GM23338 (cell line): ENCODE measurements at regions not wholly inside any gene's neighbourhood (a gene's known extent, or its start where the extent isn't known, plus 50 kb on each side); places are given as distances from the start of the nearest gene placed in this dataset.

Source experiments
- ATAC-seq: fragments of 200-7000 bp; cut with Tn5 transposase; 3 replicates; pipeline ENCODE4 v1.9.1; 2020
- DNase-seq: peaks from one replicate; pipeline ENCODE4 v3.0.0-alpha.2; 2015; ENCODE audit warnings: low spot score
- H2AFZ ChIP-seq: fragments of 200-600 bp; sonication (generic); 2 replicates; pipeline ENCODE4 v1.8.0; 2016; ENCODE audit warnings: antibody characterized with exemption, mild to moderate bottlenecking, moderate library complexity
- H3F3A ChIP-seq: fragments of 200-600 bp; sonication (generic); replicated peaks from 2 replicates; pipeline ENCODE4 v1.8.0; 2017; ENCODE audit warnings: antibody characterized with exemption, mixed run types, low read depth
- H3K27ac ChIP-seq: fragments of 200-600 bp; sonication (generic); 2 replicates; pipeline ENCODE4 v1.6.1; 2016; ENCODE audit warnings: low read depth
- H3K27me3 ChIP-seq: fragments of 200-600 bp; sonication (generic); 2 replicates; pipeline ENCODE4 v1.8.0; 2016; ENCODE audit warnings: mild to moderate bottlenecking, mixed run types, moderate library complexity; ENCODE audit not compliant: insufficient read depth
- H3K36me3 ChIP-seq: fragments of 200-600 bp; sonication (generic); 2 replicates; pipeline ENCODE4 v1.8.0; 2016; ENCODE audit warnings: mild to moderate bottlenecking; ENCODE audit not compliant: insufficient read depth
- H3K4me1 ChIP-seq: fragments of 200-600 bp; sonication (generic); 2 replicates; pipeline ENCODE4 v1.8.0; 2016; ENCODE audit warnings: mild to moderate bottlenecking, moderate library complexity; ENCODE audit not compliant: insufficient read depth
- H3K4me2 ChIP-seq: fragments of 200-600 bp; sonication (generic); 2 replicates; pipeline ENCODE4 v1.7.1; 2017; ENCODE audit warnings: mixed run types
- H3K4me3 ChIP-seq: fragments of 200-600 bp; sonication (generic); 2 replicates; pipeline ENCODE4 v1.6.1; 2016; ENCODE audit warnings: mixed run types
- H3K79me2 ChIP-seq: fragments of 200-600 bp; sonication (generic); replicated peaks from 2 replicates; pipeline ENCODE4 v1.8.0; 2017; ENCODE audit warnings: mild to moderate bottlenecking; ENCODE audit not compliant: insufficient read depth
- H3K9me2 ChIP-seq: fragments of 200-600 bp; sonication (generic); 2 replicates; pipeline ENCODE4 v1.8.0; 2017; ENCODE audit not compliant: insufficient read depth
- H4K20me1 ChIP-seq: fragments of 200-600 bp; sonication (generic); replicated peaks from 2 replicates; pipeline ENCODE4 v1.8.0; 2017; ENCODE audit warnings: mild to moderate bottlenecking; ENCODE audit not compliant: insufficient read depth
- H3K27ac Mint-ChIP-seq: 2 replicates; pipeline ENCODE4 v1.8.0; 2020; ENCODE audit warnings: inconsistent platforms, mild to moderate bottlenecking, moderate library complexity, mixed read lengths
- H3K27me3 Mint-ChIP-seq: 3 replicates; pipeline ENCODE4 v1.8.0; 2022; ENCODE audit warnings: low read depth, mild to moderate bottlenecking, moderate library complexity, mixed read lengths, inconsistent platforms; ENCODE audit not compliant: insufficient read depth, poor library complexity
- H3K36me3 Mint-ChIP-seq: 3 replicates; pipeline ENCODE4 v1.8.0; 2021; ENCODE audit warnings: low read depth, mild to moderate bottlenecking, inconsistent platforms, moderate library complexity, mixed read lengths
- H3K4me1 Mint-ChIP-seq: 3 replicates; pipeline ENCODE4 v1.8.0; 2020; ENCODE audit warnings: mild to moderate bottlenecking, inconsistent platforms, mixed read lengths
- H3K4me3 Mint-ChIP-seq: 3 replicates; pipeline ENCODE4 v1.8.0; 2021; ENCODE audit warnings: moderate library complexity, mild to moderate bottlenecking, inconsistent platforms, mixed read lengths
- H3K9me3 Mint-ChIP-seq: 3 replicates; pipeline ENCODE4 v1.8.0; 2020; ENCODE audit warnings: moderate library complexity, mild to moderate bottlenecking, inconsistent platforms, mixed read lengths
- CREB1 ChIP-seq: fragments of 250-450 bp; sonication (Bioruptor Pico); IDR thresholded peaks from 2 replicates; pipeline ENCODE4 v1.5.0; 2020; ENCODE audit warnings: low read depth, mild to moderate bottlenecking, moderate library complexity
- EZH2phosphoT487 ChIP-seq: fragments of 200-600 bp; sonication (generic); IDR thresholded peaks from one replicate; pipeline ENCODE4 v1.8.1; 2018; ENCODE audit warnings: antibody characterized with exemption; ENCODE audit not compliant: unreplicated experiment
- JUNB ChIP-seq: IDR thresholded peaks from one replicate; pipeline ENCODE4 v1.6.1; 2016; ENCODE audit warnings: antibody characterized with exemption; ENCODE audit not compliant: unreplicated experiment
- NANOG ChIP-seq: IDR thresholded peaks from 2 replicates; pipeline ENCODE4 v1.6.1; 2016; ENCODE audit warnings: antibody characterized with exemption, borderline replicate concordance
- POLR2AphosphoS5 ChIP-seq: IDR thresholded peaks from 2 replicates; pipeline ENCODE4 v1.6.1; 2016; ENCODE audit warnings: antibody characterized with exemption, low read depth
- ZNF331 ChIP-seq: fragments of 250-450 bp; sonication (Bioruptor Pico); IDR thresholded peaks from 2 replicates; pipeline ENCODE4 v1.5.0; 2020; ENCODE audit warnings: low read depth, mild to moderate bottlenecking, moderate library complexity
- TF ChIP-seq, protein P1 (sequence below): fragments of 250-450 bp; sonication (Bioruptor Pico); IDR thresholded peaks from 2 replicates; pipeline ENCODE4 v1.5.0; 2020; ENCODE audit warnings: mild to moderate bottlenecking, moderate library complexity
- TF ChIP-seq, protein P2 (sequence below), 2 experiments: fragments of 200-600 bp in 1 of 2; sonication (generic) in 1 of 2; conservative IDR thresholded peaks; 2 replicates each; pipeline versions ENCODE4 v1.5.1 to v1.6.1; 2016 to 2017; ENCODE audit warnings: antibody characterized with exemption in 2 of 2, low read depth in 2 of 2, mild to moderate bottlenecking in 2 of 2, moderate library complexity in 1 of 2
- TF ChIP-seq, protein P3 (sequence below): IDR thresholded peaks from one replicate; pipeline ENCODE4 v1.6.1; 2018; ENCODE audit warnings: antibody characterized with exemption; ENCODE audit not compliant: unreplicated experiment

DNA sequence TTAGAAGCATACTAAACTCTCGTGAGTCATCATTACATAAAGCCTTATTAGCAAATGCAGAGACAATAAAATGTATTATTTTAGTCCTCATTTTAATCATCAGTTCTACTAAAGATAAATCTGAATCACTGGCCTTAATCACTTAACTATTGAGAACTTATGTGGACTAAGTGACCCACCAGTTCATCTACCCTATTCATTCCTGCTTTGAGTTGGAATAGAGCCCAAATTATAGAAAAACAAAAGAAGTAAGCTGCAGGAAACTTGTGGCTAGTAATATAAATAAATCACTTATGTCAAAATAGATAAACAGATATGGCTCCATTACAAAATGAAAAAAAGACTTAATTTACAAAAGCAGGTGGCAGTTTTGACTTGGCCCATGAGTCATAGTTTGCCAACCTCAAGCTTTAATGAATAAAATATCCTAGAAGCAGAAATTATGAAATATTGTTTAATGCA is 851.8 kb upstream of the CRIM1 start:
- H3K4me2 ChIP-seq = no peak overlapping the region
- no peaks in the 10 kb centered on the region for H4K20me1 ChIP-seq
- no peak overlapping the region for H3K27ac ChIP-seq
- no peaks in the 10 kb centered on the region for H3K4me1 ChIP-seq
- ATAC-seq (no peak), DNase-seq (no peak)
- 0 out of 3 replicates have a peak, but pooled peaks cover 5% of the 10 kb centered on the region for H3K36me3 Mint-ChIP-seq
- H3K4me3 ChIP-seq = no peak overlapping the region
- no peaks in the 10 kb centered on the region for H3F3A ChIP-seq
- peaks cover 3% of the 10 kb centered on the region for H3K27me3 Mint-ChIP-seq
- no peaks in the 10 kb centered on the region for H3K9me2 ChIP-seq
- H3K27ac Mint-ChIP-seq = no peak overlapping the region
- TF ChIP-seq JUNB (no peak), EZH2phosphoT487 (no peak), CREB1 (CRISPR knock-in tag) (no peak), NANOG (no peak), POLR2AphosphoS5 (no peak), ZNF331 (CRISPR knock-in tag) (no peak)
- TF ChIP-seq, protein P1, sequence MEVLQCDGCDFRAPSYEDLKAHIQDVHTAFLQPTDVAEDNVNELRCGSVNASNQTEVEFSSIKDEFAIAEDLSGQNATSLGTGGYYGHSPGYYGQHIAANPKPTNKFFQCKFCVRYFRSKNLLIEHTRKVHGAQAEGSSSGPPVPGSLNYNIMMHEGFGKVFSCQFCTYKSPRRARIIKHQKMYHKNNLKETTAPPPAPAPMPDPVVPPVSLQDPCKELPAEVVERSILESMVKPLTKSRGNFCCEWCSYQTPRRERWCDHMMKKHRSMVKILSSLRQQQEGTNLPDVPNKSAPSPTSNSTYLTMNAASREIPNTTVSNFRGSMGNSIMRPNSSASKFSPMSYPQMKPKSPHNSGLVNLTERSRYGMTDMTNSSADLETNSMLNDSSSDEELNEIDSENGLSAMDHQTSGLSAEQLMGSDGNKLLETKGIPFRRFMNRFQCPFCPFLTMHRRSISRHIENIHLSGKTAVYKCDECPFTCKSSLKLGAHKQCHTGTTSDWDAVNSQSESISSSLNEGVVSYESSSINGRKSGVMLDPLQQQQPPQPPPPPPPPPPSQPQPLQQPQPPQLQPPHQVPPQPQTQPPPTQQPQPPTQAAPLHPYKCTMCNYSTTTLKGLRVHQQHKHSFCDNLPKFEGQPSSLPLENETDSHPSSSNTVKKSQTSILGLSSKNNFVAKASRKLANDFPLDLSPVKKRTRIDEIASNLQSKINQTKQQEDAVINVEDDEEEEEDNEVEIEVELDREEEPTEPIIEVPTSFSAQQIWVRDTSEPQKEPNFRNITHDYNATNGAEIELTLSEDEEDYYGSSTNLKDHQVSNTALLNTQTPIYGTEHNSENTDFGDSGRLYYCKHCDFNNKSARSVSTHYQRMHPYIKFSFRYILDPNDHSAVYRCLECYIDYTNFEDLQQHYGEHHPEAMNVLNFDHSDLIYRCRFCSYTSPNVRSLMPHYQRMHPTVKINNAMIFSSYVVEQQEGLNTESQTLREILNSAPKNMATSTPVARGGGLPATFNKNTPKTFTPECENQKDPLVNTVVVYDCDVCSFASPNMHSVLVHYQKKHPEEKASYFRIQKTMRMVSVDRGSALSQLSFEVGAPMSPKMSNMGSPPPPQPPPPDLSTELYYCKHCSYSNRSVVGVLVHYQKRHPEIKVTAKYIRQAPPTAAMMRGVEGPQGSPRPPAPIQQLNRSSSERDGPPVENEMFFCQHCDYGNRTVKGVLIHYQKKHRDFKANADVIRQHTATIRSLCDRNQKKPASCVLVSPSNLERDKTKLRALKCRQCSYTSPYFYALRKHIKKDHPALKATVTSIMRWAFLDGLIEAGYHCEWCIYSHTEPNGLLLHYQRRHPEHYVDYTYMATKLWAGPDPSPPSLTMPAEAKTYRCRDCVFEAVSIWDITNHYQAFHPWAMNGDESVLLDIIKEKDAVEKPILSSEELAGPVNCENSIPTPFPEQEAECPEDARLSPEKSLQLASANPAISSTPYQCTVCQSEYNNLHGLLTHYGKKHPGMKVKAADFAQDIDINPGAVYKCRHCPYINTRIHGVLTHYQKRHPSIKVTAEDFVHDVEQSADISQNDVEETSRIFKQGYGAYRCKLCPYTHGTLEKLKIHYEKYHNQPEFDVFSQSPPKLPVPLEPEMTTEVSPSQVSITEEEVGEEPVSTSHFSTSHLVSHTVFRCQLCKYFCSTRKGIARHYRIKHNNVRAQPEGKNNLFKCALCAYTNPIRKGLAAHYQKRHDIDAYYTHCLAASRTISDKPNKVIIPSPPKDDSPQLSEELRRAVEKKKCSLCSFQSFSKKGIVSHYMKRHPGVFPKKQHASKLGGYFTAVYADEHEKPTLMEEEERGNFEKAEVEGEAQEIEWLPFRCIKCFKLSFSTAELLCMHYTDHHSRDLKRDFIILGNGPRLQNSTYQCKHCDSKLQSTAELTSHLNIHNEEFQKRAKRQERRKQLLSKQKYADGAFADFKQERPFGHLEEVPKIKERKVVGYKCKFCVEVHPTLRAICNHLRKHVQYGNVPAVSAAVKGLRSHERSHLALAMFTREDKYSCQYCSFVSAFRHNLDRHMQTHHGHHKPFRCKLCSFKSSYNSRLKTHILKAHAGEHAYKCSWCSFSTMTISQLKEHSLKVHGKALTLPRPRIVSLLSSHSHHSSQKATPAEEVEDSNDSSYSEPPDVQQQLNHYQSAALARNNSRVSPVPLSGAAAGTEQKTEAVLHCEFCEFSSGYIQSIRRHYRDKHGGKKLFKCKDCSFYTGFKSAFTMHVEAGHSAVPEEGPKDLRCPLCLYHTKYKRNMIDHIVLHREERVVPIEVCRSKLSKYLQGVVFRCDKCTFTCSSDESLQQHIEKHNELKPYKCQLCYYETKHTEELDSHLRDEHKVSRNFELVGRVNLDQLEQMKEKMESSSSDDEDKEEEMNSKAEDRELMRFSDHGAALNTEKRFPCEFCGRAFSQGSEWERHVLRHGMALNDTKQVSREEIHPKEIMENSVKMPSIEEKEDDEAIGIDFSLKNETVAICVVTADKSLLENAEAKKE = no peak
- TF ChIP-seq, protein P2, sequence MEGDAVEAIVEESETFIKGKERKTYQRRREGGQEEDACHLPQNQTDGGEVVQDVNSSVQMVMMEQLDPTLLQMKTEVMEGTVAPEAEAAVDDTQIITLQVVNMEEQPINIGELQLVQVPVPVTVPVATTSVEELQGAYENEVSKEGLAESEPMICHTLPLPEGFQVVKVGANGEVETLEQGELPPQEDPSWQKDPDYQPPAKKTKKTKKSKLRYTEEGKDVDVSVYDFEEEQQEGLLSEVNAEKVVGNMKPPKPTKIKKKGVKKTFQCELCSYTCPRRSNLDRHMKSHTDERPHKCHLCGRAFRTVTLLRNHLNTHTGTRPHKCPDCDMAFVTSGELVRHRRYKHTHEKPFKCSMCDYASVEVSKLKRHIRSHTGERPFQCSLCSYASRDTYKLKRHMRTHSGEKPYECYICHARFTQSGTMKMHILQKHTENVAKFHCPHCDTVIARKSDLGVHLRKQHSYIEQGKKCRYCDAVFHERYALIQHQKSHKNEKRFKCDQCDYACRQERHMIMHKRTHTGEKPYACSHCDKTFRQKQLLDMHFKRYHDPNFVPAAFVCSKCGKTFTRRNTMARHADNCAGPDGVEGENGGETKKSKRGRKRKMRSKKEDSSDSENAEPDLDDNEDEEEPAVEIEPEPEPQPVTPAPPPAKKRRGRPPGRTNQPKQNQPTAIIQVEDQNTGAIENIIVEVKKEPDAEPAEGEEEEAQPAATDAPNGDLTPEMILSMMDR (conservative IDR thresholded peaks at IDR 0.05; ENCODE audit: low read depth in 2 of 2) = no peak
- TF ChIP-seq, protein P3, sequence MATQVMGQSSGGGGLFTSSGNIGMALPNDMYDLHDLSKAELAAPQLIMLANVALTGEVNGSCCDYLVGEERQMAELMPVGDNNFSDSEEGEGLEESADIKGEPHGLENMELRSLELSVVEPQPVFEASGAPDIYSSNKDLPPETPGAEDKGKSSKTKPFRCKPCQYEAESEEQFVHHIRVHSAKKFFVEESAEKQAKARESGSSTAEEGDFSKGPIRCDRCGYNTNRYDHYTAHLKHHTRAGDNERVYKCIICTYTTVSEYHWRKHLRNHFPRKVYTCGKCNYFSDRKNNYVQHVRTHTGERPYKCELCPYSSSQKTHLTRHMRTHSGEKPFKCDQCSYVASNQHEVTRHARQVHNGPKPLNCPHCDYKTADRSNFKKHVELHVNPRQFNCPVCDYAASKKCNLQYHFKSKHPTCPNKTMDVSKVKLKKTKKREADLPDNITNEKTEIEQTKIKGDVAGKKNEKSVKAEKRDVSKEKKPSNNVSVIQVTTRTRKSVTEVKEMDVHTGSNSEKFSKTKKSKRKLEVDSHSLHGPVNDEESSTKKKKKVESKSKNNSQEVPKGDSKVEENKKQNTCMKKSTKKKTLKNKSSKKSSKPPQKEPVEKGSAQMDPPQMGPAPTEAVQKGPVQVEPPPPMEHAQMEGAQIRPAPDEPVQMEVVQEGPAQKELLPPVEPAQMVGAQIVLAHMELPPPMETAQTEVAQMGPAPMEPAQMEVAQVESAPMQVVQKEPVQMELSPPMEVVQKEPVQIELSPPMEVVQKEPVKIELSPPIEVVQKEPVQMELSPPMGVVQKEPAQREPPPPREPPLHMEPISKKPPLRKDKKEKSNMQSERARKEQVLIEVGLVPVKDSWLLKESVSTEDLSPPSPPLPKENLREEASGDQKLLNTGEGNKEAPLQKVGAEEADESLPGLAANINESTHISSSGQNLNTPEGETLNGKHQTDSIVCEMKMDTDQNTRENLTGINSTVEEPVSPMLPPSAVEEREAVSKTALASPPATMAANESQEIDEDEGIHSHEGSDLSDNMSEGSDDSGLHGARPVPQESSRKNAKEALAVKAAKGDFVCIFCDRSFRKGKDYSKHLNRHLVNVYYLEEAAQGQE = no peak
- H3K79me2 ChIP-seq = no peaks in the 10 kb centered on the region
- H3K36me3 ChIP-seq = no peaks in the 10 kb centered on the region
- no peaks in the 10 kb centered on the region for H3K4me1 Mint-ChIP-seq
- H3K27me3 ChIP-seq = no peaks in the 10 kb centered on the region
- H3K9me3 Mint-ChIP-seq = peaks cover 5% of the 10 kb centered on the region; the same call in 1 of the 3 replicates
- H3K4me3 Mint-ChIP-seq = no peak overlapping the region
- no peak overlapping the region for H2AFZ ChIP-seq
